OCI-LY7 (cell line): ENCODE measurements at regions not wholly inside any gene's neighbourhood (a gene's known extent, or its start where the extent isn't known, plus 50 kb on each side); places are given as distances from the start of the nearest gene placed in this dataset.

Source experiments
- EZH2phosphoT487 ChIP-seq: fragments of 200-600 bp; sonication (generic); IDR thresholded peaks from 2 replicates; pipeline ENCODE4 v1.6.1; 2018; ENCODE audit warnings: low read depth, borderline replicate concordance, mild to moderate bottlenecking, mixed run types, antibody characterized with exemption, low read length, moderate library complexity, mixed read lengths
- TF ChIP-seq, protein P1 (sequence below): fragments of 200-600 bp; sonication (generic); conservative IDR thresholded peaks from 2 replicates; pipeline ENCODE4 v1.5.1; 2014; ENCODE audit warnings: mild to moderate bottlenecking, antibody characterized with exemption, low read length, moderate library complexity, mixed read lengths

DNA sequence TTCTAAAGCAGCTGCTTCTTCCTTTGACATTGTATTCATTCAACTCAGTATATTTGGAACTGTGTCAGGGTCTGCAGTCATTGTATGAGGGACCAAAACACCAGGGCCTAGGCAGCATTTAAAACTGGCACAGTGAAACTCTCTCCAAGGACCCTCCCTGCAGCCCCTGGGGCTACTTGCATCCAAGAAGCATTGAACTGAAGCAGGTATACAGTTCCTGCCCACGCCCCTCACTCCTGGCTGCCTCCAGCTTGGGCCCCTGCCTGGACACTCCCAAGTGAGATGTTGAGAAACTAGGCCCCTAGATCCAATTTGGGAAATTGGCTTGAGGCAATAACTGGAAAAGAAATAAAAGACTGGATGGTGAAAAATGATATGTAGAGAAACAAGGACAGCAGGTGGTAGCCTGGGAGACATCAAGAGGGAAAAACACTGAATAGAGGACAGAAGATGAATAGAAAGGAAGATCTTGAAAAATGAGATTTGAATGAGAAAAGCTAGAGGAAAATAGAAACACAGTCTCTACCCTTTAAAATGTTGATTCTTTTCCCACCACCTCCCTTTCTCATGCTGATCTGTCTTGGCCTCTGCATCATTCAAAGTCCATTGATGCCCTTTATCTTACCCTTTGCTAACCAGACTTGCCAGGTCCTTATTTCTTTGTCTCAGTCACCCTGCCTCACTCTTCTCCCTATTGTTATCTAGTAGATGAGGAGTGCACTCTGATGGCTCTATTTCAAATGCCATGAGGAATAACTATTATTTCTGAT is 368.8 kb upstream of the CDH8 start:
- TF ChIP-seq, protein P1, sequence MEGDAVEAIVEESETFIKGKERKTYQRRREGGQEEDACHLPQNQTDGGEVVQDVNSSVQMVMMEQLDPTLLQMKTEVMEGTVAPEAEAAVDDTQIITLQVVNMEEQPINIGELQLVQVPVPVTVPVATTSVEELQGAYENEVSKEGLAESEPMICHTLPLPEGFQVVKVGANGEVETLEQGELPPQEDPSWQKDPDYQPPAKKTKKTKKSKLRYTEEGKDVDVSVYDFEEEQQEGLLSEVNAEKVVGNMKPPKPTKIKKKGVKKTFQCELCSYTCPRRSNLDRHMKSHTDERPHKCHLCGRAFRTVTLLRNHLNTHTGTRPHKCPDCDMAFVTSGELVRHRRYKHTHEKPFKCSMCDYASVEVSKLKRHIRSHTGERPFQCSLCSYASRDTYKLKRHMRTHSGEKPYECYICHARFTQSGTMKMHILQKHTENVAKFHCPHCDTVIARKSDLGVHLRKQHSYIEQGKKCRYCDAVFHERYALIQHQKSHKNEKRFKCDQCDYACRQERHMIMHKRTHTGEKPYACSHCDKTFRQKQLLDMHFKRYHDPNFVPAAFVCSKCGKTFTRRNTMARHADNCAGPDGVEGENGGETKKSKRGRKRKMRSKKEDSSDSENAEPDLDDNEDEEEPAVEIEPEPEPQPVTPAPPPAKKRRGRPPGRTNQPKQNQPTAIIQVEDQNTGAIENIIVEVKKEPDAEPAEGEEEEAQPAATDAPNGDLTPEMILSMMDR = no peak
- TF ChIP-seq EZH2phosphoT487 = no peak
